OCI-LY1 (cell line): ENCODE measurements at regions not wholly inside any gene's neighbourhood (a gene's known extent, or its start where the extent isn't known, plus 50 kb on each side); places are given as distances from the start of the nearest gene placed in this dataset.

Experiments used
- CTCF ChIP-seq: fragments of 200-600 bp; sonication (generic), shearing (Covaris generic); IDR thresholded peaks from 2 replicates; pipeline ENCODE4 v1.5.1; 2017; ENCODE audit warnings: mild to moderate bottlenecking, antibody characterized with exemption, low read length, moderate library complexity, mixed read lengths
- EZH2 ChIP-seq: fragments of 200-600 bp; sonication (generic), shearing (Covaris generic); IDR thresholded peaks from 2 replicates; pipeline ENCODE4 v1.8.0; 2017; ENCODE audit warnings: borderline replicate concordance, mixed run types, mild to moderate bottlenecking, antibody characterized with exemption, low read length, moderate library complexity, mixed read lengths

- TF ChIP-seq CTCF (no peak), EZH2 (no peak)
Measured at GRCh38 chr6:92166666-92167065, 1252.7 kb downstream of the EPHA7 start.
